Sigmoid colon (tissue), 4 donors: ENCODE measurements at regions not wholly inside any gene's neighbourhood (a gene's known extent, or its start where the extent isn't known, plus 50 kb on each side); places are given as distances from the start of the nearest gene placed in this dataset.

Experiments
- CTCF ChIP-seq, 4 experiments: fragments of 450-650 bp in 3 of 4; fragments of 200-600 bp in 1 of 4; IDR thresholded peaks; one replicate each; pipeline ENCODE4 v1.5.1; 2016 to 2019; ENCODE audit warnings: antibody characterized with exemption in 4 of 4, mild to moderate bottlenecking in 3 of 4, moderate library complexity in 2 of 4
- POLR2A ChIP-seq, 2 donors: fragments of 450-650 bp; IDR thresholded peaks; one replicate each; pipeline ENCODE4 v1.6.1; 2016; ENCODE audit warnings: antibody characterized with exemption in 2 of 2, mild to moderate bottlenecking in 2 of 2, moderate library complexity in 2 of 2
- POLR2AphosphoS5 ChIP-seq, 4 donors: sonication (generic); formaldehyde crosslinking; IDR thresholded peaks; one replicate each; pipeline ENCODE4 v1.6.1; 2017; ENCODE audit warnings: antibody characterized with exemption in 4 of 4

- TF ChIP-seq CTCF (IDR thresholded peaks at IDR 0.05) (no peak), POLR2A (IDR thresholded peaks at IDR 0.05) (no peak), POLR2AphosphoS5 (IDR thresholded peaks at IDR 0.05) (no peak)
Observed at GRCh38 chr11:128304116-128304515, 283.2 kb downstream of the ETS1 start.
